Breast epithelium (tissue), 3 donors: ENCODE measurements at regions not wholly inside any gene's neighbourhood (a gene's known extent, or its start where the extent isn't known, plus 50 kb on each side); places are given as distances from the start of the nearest gene placed in this dataset.

ENCODE experiments used
- CTCF ChIP-seq, 3 donors: fragments of 450-650 bp; IDR thresholded peaks; one replicate each; pipeline ENCODE4 v1.5.1; 2016 to 2017; ENCODE audit warnings: antibody characterized with exemption in 3 of 3, mild to moderate bottlenecking in 3 of 3, moderate library complexity in 3 of 3
- POLR2A ChIP-seq: fragments of 450-650 bp; IDR thresholded peaks from one replicate; pipeline ENCODE4 v1.6.1; 2016; ENCODE audit warnings: antibody characterized with exemption, mild to moderate bottlenecking, moderate library complexity

- TF ChIP-seq CTCF (IDR thresholded peaks at IDR 0.05) (no peak), POLR2A (no peak)
Measured at GRCh38 chrX:4764888-4765287, 1051.4 kb upstream of the PRKX start.
